NT2/D1 (cell line): ENCODE measurements at regions not wholly inside any gene's neighbourhood (a gene's known extent, or its start where the extent isn't known, plus 50 kb on each side); places are given as distances from the start of the nearest gene placed in this dataset.

Experiments
- DNase-seq: peaks from one replicate; pipeline ENCODE4 v3.0.0-alpha.2; 2011; ENCODE audit warnings: low read depth, low spot score
- H3K27me3 ChIP-seq: 2 replicates; pipeline ENCODE4 v1.6.0; 2011; ENCODE audit warnings: mild to moderate bottlenecking; ENCODE audit not compliant: insufficient read length, insufficient read depth
- H3K36me3 ChIP-seq: 2 replicates; pipeline ENCODE4 v1.6.1; 2011; ENCODE audit warnings: mild to moderate bottlenecking, low read length, mixed read lengths; ENCODE audit not compliant: insufficient read depth, insufficient read length
- H3K4me1 ChIP-seq: 2 replicates; pipeline ENCODE4 v1.5.1; 2011; ENCODE audit not compliant: insufficient read depth, insufficient read length
- H3K4me3 ChIP-seq: 2 replicates; pipeline ENCODE4 v1.5.1; 2011; ENCODE audit warnings: low read depth; ENCODE audit not compliant: insufficient read length
- H3K9ac ChIP-seq: 2 replicates; pipeline ENCODE4 v1.6.0; 2011; ENCODE audit warnings: low read depth; ENCODE audit not compliant: insufficient read length
- H3K9me3 ChIP-seq: 2 replicates; pipeline ENCODE4 v1.5.1; 2011; ENCODE audit warnings: mild to moderate bottlenecking, low read length; ENCODE audit not compliant: insufficient read depth
- SUZ12 ChIP-seq: IDR thresholded peaks from 2 replicates; pipeline ENCODE4 v1.6.1; 2011; ENCODE audit not compliant: insufficient read length, insufficient read depth; ENCODE audit errors: extremely low read depth
- YY1 ChIP-seq: IDR thresholded peaks from 2 replicates; pipeline ENCODE4 v1.6.1; 2011; ENCODE audit not compliant: insufficient read length, insufficient read depth
- ZNF274 ChIP-seq: IDR thresholded peaks from 2 replicates; pipeline ENCODE4 v1.6.1; 2011; ENCODE audit warnings: mild to moderate bottlenecking, low read depth, low read length

DNA sequence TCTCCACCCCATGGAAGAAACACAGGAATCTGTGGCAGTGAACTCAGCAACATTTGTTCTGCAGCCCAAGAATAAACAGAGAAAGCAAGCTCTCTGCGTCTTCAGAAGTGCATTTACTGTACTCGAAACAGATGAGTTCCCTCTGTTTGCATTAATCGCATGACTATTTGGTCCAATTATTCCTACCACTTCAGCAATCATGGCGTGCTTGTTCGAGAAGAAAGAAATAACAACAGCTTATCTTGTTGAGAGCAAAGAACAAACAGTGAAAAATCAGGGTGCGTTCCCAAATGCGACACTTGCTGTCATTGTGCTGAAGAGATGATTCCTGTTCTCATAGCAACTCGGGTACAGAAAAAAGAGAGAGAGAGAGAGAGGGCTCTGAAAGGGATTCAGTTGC lies 445.3 kb upstream of the MAF start:
- H3K9ac ChIP-seq, result no peak overlapping the region
- DNase-seq, result no peak
- no peak overlapping the region for H3K4me3 ChIP-seq

DNA sequence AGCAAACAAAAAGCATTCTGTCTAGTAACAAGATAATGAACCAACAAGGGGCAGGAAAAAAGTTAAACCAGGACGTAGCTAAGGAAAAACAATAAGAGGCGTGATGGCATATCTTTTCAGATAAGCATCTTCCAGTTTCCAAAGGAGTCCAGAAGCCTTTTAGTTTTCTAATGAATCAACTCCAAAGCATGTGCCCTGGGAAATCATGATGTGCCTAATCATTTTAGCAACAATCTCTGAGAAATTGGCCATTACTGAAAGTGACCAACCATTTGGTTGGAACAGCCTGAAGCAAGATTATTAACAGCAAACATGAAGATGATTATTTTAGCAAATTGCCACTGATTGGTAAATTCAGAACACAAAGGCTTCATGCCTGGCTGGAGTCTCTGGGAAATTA lies 440.9 kb upstream of the MAF start:
- Histone ChIP-seq H3K27me3 (no peaks in the 10 kb centered on the region), H3K9me3 (no peaks in the 10 kb centered on the region), H3K36me3 (no peaks in the 10 kb centered on the region), H3K4me3 (no peak overlapping the region), H3K9ac (no peak overlapping the region), H3K4me1 (no peaks in the 10 kb centered on the region)
- no peak for TF ChIP-seq ZNF274
- TF ChIP-seq YY1, result no peak
- TF ChIP-seq SUZ12, result no peak
- DNase-seq, result no peak

More for the DNA sequence above, 445.3 kb upstream of the MAF start:
- Histone ChIP-seq H3K27me3 (no peaks in the 10 kb centered on the region), H3K4me1 (no peaks in the 10 kb centered on the region), H3K9me3 (no peaks in the 10 kb centered on the region), H3K36me3 (no peaks in the 10 kb centered on the region)
- no peak for TF ChIP-seq YY1
- no peak for TF ChIP-seq ZNF274
- TF ChIP-seq SUZ12, result no peak

DNA sequence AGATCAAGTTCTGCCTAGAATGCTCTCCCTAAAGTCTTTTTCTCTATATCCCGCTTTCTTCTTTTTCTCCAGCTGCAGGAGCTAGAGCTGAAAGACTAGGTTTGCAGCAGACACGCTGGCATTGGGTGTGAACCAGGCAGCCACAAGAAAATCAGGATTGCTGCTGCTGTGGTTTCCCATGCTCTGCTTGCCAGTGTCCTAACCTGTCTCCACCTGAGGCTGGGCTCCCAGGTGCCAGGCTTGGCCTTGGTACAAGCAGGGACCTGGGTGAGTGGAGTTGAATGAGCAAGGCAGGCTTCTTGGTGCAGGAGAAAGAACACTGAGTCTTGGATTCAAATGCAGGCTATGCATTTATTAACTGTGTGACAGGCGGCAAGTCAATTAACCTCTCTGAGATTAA lies 440.3 kb upstream of the MAF start:
- no peak overlapping the region for H3K9ac ChIP-seq
- H3K27me3 ChIP-seq, result no peaks in the 10 kb centered on the region
- no peaks in the 10 kb centered on the region for H3K36me3 ChIP-seq
- H3K4me3 ChIP-seq, result no peak overlapping the region
- H3K4me1 ChIP-seq, result no peaks in the 10 kb centered on the region
- no peaks in the 10 kb centered on the region for H3K9me3 ChIP-seq
- no peak for TF ChIP-seq YY1
- TF ChIP-seq ZNF274, result no peak
- no peak for TF ChIP-seq SUZ12
- DNase-seq, result no peak

DNA sequence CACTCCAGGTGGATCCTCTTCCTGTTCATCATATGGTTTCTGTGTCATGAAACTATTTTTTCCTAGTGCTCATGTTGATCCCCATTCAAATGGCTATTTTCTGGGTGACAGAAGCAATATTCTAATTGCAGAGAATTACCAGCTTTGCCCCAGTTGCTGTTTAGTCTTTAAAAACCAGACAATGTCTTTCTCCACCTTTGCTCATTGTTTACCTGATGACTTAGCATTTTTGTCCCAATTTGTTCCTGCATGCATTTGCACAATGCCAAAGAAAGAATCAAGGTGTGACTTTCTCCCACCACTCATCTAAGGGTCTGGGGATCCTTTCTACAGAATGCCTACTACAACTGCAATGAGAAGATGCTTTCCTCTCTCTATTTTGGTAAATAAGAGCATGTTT lies 439.9 kb upstream of the MAF start:
- Histone ChIP-seq H3K4me3 (no peak overlapping the region), H3K9ac (no peak overlapping the region), H3K4me1 (no peaks in the 10 kb centered on the region), H3K27me3 (no peaks in the 10 kb centered on the region), H3K36me3 (no peaks in the 10 kb centered on the region), H3K9me3 (no peaks in the 10 kb centered on the region)
- TF ChIP-seq YY1 (no peak), ZNF274 (no peak), SUZ12 (no peak)
- DNase-seq, result no peak

DNA sequence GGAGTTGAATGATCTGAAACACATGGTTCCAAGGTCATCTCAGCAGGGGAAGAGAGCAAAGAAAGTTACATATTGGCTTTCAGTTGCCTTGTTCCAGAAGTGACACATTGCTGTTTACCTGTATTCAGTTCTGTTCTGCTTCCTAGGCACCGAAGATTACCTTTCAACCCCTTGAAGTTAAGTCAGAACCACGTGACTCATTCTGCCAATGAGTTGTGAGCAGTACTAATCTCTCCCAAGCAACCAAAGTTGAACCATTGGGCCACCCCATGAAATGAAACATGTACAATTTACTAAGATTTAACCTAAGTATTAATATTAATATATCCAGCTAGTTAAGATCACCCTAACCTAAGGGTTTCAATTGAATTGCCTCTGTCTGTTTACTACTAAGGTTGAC lies 439.2 kb upstream of the MAF start:
- Histone ChIP-seq H3K9ac (no peak overlapping the region), H3K9me3 (no peaks in the 10 kb centered on the region), H3K27me3 (no peaks in the 10 kb centered on the region), H3K36me3 (no peaks in the 10 kb centered on the region), H3K4me1 (no peaks in the 10 kb centered on the region), H3K4me3 (no peak overlapping the region)
- TF ChIP-seq YY1 (no peak), SUZ12 (no peak), ZNF274 (no peak)
- no peak for DNase-seq

DNA sequence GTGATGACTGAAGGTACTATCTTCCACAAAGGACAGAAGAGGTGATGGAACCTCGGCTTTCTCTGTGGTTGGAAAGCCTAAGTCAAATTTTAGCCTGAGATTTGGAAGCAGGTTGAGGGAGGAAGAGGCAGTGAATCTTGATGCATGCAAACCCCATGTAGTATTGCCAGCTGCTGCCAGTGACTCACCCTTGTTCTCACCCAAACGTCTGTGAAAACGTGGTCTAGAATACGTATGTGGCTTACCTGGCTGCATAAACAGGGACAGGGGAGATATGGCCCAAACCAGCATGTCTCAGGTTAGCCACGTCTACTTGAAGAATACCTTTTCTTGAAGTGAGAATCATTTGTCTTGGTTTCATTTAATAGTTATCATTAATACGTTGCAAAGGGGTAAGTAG lies 438.0 kb upstream of the MAF start:
- no peak overlapping the region for H3K4me3 ChIP-seq

DNA sequence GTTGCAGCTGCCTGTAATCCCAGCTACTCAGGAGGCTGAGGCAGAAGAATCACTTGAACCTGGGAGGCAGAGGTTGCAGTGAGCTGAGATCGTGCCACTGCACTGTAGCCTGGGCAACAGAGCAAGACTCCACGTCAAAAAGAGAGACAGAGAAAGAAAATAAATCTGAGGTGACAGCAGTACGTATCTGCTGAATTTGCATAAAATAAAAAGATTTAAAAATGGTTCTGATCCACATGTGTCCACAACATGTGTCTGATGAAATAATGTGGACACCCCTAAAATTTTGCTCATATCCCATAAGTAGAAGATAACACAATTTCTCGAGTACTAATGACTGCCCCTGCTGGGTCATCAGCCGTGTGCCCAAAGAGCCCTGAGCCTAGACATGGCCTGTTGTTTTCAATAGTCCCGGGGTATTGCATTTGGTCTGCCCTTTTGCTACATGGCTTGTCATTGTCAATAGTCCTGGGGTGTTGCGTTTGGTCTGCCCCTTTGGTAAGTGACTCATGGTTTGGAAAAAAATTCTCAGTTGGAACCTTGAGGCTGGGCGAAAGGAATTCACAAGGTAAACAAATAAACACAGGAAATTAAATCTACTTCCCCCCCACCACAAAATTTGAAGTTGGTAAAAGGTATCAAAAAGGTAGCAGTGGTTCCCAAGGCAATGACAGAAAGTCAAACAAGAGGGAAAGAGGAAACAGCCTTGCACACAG lies 434.6 kb upstream of the MAF start:
- peaks cover 10% of the 10 kb centered on the region for H3K9me3 ChIP-seq
- TF ChIP-seq YY1 (no peak), ZNF274 (no peak), SUZ12 (no peak)
- no peak for DNase-seq

More for the DNA sequence above, 438.0 kb upstream of the MAF start:
- Histone ChIP-seq H3K36me3 (no peaks in the 10 kb centered on the region), H3K9me3 (peaks cover 9% of the 10 kb centered on the region), H3K27me3 (no peaks in the 10 kb centered on the region), H3K4me1 (no peaks in the 10 kb centered on the region), H3K9ac (no peak overlapping the region)
- DNase-seq, result no peak
- TF ChIP-seq YY1, result no peak
- no peak for TF ChIP-seq SUZ12
- no peak for TF ChIP-seq ZNF274

DNA sequence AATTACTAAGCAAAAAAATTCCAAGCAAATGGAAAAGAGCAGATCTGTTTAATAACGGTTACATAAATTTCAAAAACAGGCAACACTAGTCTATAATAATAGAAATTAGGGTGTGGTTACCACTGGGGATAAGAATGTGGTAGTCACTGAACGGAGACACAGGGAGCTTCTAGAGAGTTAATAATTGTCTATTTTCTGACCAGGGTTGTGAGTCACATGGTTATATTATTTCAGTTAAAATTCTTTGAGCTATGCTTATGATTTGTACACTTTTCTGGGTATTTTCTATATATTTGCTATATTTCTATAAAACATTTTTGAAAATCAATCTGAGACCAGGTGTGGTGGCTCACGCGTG lies 433.9 kb upstream of the MAF start:
- no peak overlapping the region for H3K4me3 ChIP-seq
- H3K9ac ChIP-seq, result no peak overlapping the region
- DNase-seq, result no peak
- no peaks in the 10 kb centered on the region for H3K36me3 ChIP-seq
- peaks cover 10% of the 10 kb centered on the region for H3K9me3 ChIP-seq
- no peak for TF ChIP-seq ZNF274
- TF ChIP-seq YY1, result no peak
- TF ChIP-seq SUZ12, result no peak
- H3K27me3 ChIP-seq, result no peaks in the 10 kb centered on the region
- no peaks in the 10 kb centered on the region for H3K4me1 ChIP-seq

More for the DNA sequence above, 434.6 kb upstream of the MAF start:
- H3K4me1 ChIP-seq, result no peaks in the 10 kb centered on the region
- H3K4me3 ChIP-seq, result no peak overlapping the region
- no peak overlapping the region for H3K9ac ChIP-seq
- no peaks in the 10 kb centered on the region for H3K27me3 ChIP-seq
- no peaks in the 10 kb centered on the region for H3K36me3 ChIP-seq
